Large intestine (tissue), 3 donors: ENCODE measurements at regions not wholly inside any gene's neighbourhood (a gene's known extent, or its start where the extent isn't known, plus 50 kb on each side); places are given as distances from the start of the nearest gene placed in this dataset.

Experiments
- DNase-seq, 2 donors: peaks; one replicate each; pipeline versions ENCODE4 v3.0.0 to v3.0.0-alpha.2; 2013
- H3K27ac ChIP-seq: one replicate; pipeline ENCODE4 v1.5.1; 2013; ENCODE audit warnings: low read length
- H3K27me3 ChIP-seq: 2 replicates; pipeline ENCODE4 v1.6.1; 2013; ENCODE audit warnings: low read length; ENCODE audit not compliant: control insufficient read depth, insufficient read depth
- H3K36me3 ChIP-seq: 2 replicates; pipeline ENCODE4 v1.6.1; 2013; ENCODE audit warnings: low read length; ENCODE audit not compliant: control insufficient read depth, insufficient read depth
- H3K4me1 ChIP-seq: one replicate; pipeline ENCODE4 v1.6.1; 2013; ENCODE audit warnings: low read length; ENCODE audit not compliant: control insufficient read depth, insufficient read depth
- H3K4me3 ChIP-seq: one replicate; pipeline ENCODE4 v1.5.1; 2013; ENCODE audit warnings: low read length
- H3K9me3 ChIP-seq: one replicate; pipeline ENCODE4 v1.6.1; 2013; ENCODE audit warnings: mild to moderate bottlenecking, low read depth, low read length, moderate library complexity; ENCODE audit not compliant: control insufficient read depth
- WGBS: methylation state at CpG from one replicate; pipeline ENCODE4 v1.1.5; 2013; ENCODE audit warnings: low lambda C conversion rate; ENCODE audit not compliant: insufficient coverage; 5-methylcytosine and 5-hydroxymethylcytosine counted together

DNA sequence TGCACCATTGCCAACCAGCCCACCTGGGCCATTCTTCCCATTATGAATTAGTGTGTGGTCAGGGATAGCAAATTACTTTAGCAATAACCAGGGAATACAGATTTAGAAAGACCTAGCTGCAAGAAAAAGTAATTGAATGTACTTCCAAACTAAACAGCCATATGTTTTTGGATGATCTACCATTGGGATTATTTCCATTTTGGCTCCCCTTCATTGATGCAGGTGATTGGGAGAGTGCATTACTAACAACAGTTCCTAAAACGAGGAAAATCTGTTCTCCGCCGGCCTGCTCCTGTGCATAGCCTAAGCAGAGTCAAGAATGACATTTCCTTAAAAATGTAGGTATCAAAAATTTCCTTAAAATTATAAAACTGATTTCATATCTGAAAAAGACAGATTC is 58.5 kb downstream of the MAIP1 start:
- WGBS = 100% methylated on average over 3 of the region's 3 CpGs
- Histone ChIP-seq H3K4me3 (no peak overlapping the region), H3K27me3 (no peaks in the 10 kb centered on the region), H3K4me1 (no peaks in the 10 kb centered on the region), H3K9me3 (peaks cover 6% of the 10 kb centered on the region), H3K36me3 (no peaks in the 10 kb centered on the region), H3K27ac (no peak overlapping the region)
- DNase-seq = no peak

DNA sequence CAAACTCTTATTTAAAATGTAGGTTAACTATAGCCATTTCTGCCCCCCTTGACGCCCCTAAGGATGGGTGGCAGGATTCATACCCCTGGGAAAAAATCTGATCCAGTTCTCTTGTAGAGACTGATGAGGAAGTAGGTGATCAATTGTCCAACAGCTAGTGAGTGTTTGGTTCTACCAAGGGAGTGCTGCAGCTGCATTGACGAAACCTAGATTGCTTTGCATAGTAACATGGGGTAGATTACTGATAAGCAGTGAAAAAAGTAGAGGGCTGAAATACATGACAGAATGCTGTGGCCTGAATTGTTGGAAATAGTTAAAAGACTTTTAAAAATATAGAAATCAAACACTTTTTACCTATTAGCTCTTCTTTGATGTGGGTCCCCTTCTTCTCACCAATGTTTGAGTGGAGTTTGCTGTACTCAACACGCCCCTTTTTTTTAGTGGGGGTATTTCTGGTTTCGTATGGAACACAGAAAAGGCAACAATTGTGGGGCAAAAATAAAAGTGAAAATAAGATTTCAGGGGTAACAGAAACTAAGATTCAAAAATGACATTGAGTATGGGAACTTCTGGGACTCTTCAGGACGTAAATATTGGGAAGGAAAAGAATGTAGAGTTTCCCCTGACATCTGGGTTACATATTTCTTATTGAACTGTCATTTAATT is 66.2 kb downstream of the MAIP1 start:
- no peaks in the 10 kb centered on the region for H3K36me3 ChIP-seq
- no peak for DNase-seq
- no peaks in the 10 kb centered on the region for H3K27me3 ChIP-seq
- no peaks in the 10 kb centered on the region for H3K9me3 ChIP-seq
- no peak overlapping the region for H3K27ac ChIP-seq
- no peak overlapping the region for H3K4me3 ChIP-seq
- WGBS = 88% methylated on average over 4 of the region's 5 CpGs
- H3K4me1 ChIP-seq = no peaks in the 10 kb centered on the region

DNA sequence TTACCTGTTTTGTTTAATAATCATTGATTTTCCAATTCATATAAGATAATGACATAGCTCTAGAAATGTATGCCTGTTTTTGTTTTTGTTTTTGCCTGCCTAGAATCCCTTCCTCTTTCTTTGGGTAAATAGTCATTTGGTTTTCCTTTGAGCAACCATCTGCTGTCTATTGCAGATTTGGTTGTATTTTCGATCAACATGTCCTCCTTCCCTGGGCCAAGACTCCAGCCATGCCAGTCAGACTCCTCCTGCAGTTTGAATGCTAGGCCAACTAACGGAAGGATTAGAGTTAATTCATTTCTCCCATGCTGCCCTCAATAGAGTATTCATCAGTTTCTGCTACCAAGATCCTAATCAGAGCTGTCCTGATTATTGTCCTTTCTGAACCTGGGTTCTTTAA is 67.1 kb downstream of the MAIP1 start:
- Histone ChIP-seq H3K27ac (no peak overlapping the region), H3K4me3 (no peak overlapping the region), H3K9me3 (no peaks in the 10 kb centered on the region), H3K36me3 (no peaks in the 10 kb centered on the region), H3K4me1 (no peaks in the 10 kb centered on the region), H3K27me3 (no peaks in the 10 kb centered on the region)
- WGBS = 83% methylated on average over 1 of the region's 2 CpGs
- no peak for DNase-seq

DNA sequence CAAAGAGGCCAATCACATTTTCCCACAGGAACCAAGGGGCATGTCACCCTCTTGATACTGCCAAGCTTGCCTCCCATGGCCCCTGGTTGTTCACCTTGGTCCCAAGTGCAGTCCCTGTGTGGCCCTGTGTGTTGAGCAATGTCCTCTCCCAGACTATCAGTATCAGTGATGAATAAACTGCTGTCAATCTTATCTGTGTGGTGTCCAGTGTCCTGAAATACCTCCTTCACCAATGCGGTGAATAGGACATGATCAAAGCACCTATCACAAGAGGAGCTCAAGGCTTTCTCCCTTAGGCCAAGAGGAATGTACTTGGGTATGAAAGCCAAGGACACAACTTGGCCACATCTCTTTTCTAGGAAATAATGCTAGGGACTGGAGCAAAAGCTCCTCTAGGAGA is 68.2 kb downstream of the MAIP1 start:
- no peaks in the 10 kb centered on the region for H3K4me1 ChIP-seq
- no peaks in the 10 kb centered on the region for H3K9me3 ChIP-seq
- no peak overlapping the region for H3K4me3 ChIP-seq
- H3K27ac ChIP-seq = no peak overlapping the region
- no peaks in the 10 kb centered on the region for H3K36me3 ChIP-seq
- peak in 1 of 2 donors; percentile 13 for DNase-seq
- WGBS = no CpG with 5 or more reads among the region's 1 CpG
- no peaks in the 10 kb centered on the region for H3K27me3 ChIP-seq

DNA sequence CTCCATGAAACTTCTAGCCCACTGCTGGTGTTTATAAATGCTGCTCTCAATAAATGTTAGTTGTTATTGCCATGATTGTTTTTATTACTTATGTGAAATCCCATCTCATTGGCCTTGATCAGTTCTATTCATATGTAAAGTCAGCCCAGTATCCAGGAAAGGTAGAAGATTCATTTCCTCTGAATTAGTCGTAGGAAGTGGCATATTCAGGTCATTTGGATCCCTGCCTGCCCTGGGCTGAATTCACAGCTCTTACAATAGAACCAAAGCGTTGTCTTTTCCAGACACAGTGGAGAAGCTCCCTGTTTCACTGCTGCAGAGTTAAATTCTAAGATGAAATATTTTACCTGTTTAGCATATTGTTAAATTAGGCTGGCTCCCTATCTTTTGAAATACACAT is 70.3 kb downstream of the MAIP1 start:
- no peak overlapping the region for H3K27ac ChIP-seq
- no CpG with 5 or more reads among the region's 2 CpGs for WGBS
- no peak for DNase-seq

DNA sequence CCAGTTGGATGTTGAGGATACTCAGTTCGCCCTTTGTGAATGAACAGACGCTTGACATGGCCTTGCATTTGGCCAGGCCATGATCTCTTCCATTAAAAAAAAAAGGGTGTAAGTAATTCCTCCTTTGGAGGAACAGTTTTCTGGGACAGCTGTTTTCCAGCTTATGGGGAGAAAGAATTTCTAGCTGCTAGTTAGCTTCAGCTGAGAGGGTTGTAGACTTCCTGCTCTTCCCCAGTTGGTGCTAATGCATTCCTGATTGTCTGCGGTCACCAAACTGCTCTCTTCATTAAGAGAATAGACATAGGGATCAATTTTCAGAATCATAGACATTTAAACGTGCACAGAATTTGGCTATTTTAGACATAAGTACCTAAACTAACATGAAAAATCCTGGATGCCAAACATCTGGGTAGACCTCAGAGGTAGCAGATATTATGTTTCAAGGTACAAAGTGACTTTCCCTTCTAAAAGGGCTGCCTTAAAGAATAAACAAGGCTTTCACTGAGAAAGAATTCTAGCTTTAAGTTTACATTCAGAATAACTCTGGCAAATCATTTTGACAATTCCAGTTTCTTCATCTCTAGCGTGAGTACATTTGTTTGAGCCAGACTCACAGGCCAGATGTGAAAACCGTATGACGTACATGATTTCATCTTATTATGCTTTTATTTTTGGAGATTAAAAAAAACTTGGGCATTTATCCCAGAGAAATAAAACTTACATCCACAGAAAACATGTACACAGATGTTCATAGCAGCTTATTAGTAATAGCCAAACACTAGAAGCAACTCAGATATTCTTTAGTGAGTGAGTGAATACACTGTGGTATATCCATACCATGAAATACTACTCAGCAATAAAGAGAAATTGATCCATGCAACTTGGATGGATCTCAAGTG is 71.2 kb downstream of the MAIP1 start:
- Histone ChIP-seq H3K4me3 (no peak overlapping the region), H3K4me1 (no peaks in the 10 kb centered on the region), H3K36me3 (no peaks in the 10 kb centered on the region), H3K27me3 (no peaks in the 10 kb centered on the region), H3K27ac (no peak overlapping the region), H3K9me3 (no peaks in the 10 kb centered on the region)
- 89% methylated on average over 3 of the region's 7 CpGs for WGBS
- peak in 1 of 2 donors; percentile 4 for DNase-seq

More for the DNA sequence above, 70.3 kb downstream of the MAIP1 start:
- Histone ChIP-seq H3K9me3 (no peaks in the 10 kb centered on the region), H3K27me3 (no peaks in the 10 kb centered on the region), H3K4me1 (no peaks in the 10 kb centered on the region), H3K36me3 (no peaks in the 10 kb centered on the region), H3K4me3 (no peak overlapping the region)

DNA sequence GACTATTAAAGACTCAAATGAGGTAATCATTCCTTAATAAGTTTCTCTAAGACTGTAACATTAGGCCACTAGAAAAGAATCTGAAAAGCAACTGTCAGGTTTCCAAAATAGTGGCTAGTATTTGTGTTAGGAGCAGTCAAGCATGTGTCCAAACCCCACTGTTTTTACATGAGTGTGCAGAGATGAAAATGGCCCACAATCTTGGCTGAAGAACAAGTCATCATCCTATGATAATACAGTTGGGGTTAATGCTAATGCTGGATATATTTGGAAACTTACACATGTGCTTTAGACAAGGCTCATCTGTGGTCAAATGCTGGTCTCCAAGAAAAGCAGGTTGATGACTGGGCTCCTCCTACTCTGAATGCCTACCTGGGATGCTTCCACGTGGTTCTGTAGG is 73.6 kb downstream of the MAIP1 start:
- Histone ChIP-seq H3K4me3 (no peak overlapping the region), H3K27me3 (no peaks in the 10 kb centered on the region), H3K36me3 (no peaks in the 10 kb centered on the region), H3K9me3 (no peaks in the 10 kb centered on the region), H3K27ac (no peak overlapping the region), H3K4me1 (no peaks in the 10 kb centered on the region)
- 100% methylated on average over 1 of the region's 1 CpG for WGBS
- no peak for DNase-seq

DNA sequence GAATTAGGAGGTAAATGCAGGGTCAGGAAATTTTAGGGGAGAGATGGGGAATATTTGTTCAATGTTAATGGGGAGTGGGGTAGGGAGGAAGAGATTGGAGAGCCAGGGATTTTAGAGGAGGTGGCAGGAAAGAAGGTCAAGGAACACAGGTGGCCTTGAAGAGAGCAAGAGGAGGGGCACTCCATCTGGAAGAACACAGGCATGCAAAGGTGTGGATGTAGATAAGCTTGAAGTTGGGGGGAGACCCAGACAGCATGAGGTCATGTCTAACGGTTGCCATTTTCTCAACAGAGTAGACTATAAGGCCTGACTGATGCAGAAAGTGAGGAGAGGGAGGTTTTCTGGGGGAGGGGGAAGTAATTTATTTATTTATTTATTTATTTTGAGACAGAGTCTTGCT is 77.5 kb downstream of the MAIP1 start:
- no peak for DNase-seq
- Histone ChIP-seq H3K27me3 (no peaks in the 10 kb centered on the region), H3K27ac (no peak overlapping the region), H3K9me3 (no peaks in the 10 kb centered on the region), H3K4me3 (no peak overlapping the region), H3K36me3 (no peaks in the 10 kb centered on the region), H3K4me1 (no peaks in the 10 kb centered on the region)
- no CpG with 5 or more reads among the region's 1 CpG for WGBS

DNA sequence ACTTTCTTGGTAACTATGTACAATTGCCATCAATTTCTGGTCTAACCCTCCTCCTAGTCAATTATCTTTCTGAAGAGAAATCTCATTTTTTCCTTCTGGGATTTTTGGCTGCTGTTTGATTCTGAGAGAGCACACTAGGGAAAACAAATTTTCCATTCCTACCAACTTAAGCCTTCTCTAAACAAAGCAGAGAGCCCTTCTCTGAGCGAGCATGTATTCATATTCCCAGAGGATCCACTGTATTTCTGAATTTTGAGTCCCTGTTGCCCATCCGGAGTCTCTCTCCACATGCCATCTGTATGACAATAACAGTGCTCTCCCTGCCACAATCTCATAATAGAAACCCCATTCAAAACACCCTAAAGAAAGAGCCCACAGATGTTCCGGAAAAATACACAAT is 78.5 kb downstream of the MAIP1 start:
- H3K27me3 ChIP-seq = no peaks in the 10 kb centered on the region
- no CpG with 5 or more reads among the region's 3 CpGs for WGBS
- H3K36me3 ChIP-seq = no peaks in the 10 kb centered on the region
- H3K4me3 ChIP-seq = no peak overlapping the region
- DNase-seq = no peak
- no peaks in the 10 kb centered on the region for H3K9me3 ChIP-seq
- H3K27ac ChIP-seq = no peak overlapping the region
- no peaks in the 10 kb centered on the region for H3K4me1 ChIP-seq

DNA sequence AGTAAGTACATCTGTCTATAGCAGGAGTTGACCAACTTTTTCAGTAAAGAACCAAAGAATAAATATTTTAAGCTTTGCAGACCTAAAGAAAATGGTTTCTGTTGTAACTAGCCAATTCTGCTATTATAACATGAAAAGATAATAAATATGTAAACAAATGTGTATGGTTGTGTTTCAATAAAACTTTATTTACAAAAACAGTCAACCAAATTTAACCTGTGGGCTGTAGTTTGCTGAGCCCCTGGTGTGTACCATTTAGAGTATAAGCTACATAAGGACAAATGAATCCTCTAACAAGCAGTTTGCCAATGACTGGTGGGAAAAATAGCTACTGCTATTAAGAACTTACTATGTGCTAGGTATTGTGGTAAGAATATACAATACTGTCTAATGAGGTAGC is 79.4 kb downstream of the MAIP1 start:
- no peaks in the 10 kb centered on the region for H3K9me3 ChIP-seq
- DNase-seq = no peak
- no peak overlapping the region for H3K4me3 ChIP-seq
- H3K36me3 ChIP-seq = no peaks in the 10 kb centered on the region
- no peaks in the 10 kb centered on the region for H3K27me3 ChIP-seq
- H3K27ac ChIP-seq = no peak overlapping the region
- no peaks in the 10 kb centered on the region for H3K4me1 ChIP-seq
